GM12891 (cell line): ENCODE measurements at regions not wholly inside any gene's neighbourhood (a gene's known extent, or its start where the extent isn't known, plus 50 kb on each side); places are given as distances from the start of the nearest gene placed in this dataset.
"Not testable (repeated sequence)": the region's sequence is repeated elsewhere in the genome, so short reads cannot be mapped to it uniquely, and the experiment has no call there.

Experiments used
- DNase-seq: peaks from one replicate; pipeline ENCODE4 v3.0.0; 2011; ENCODE audit warnings: low spot score; ENCODE audit not compliant: insufficient read length
- FAIRE-seq: peaks from 2 replicates; lab custom pipeline; 2011; peaks lifted over from hg19 to GRCh38; lab: Jason Lieb, UNC
- PAX5 ChIP-seq: IDR thresholded peaks from 2 replicates; pipeline ENCODE4 v1.6.1; 2011; ENCODE audit warnings: low read length, moderate library complexity, mild to moderate bottlenecking; ENCODE audit not compliant: insufficient read depth, severe bottlenecking
- POLR2A ChIP-seq: IDR thresholded peaks from 2 replicates; pipeline ENCODE4 v1.6.1; 2011; ENCODE audit warnings: low read depth, low read length, control low read depth
- POLR2AphosphoS5 ChIP-seq: IDR thresholded peaks from 2 replicates; pipeline ENCODE4 v1.6.1; 2011; ENCODE audit warnings: low read depth, low read length, control low read depth
- POU2F2 ChIP-seq: IDR thresholded peaks from 2 replicates; pipeline ENCODE4 v1.6.1; 2011; ENCODE audit warnings: low read depth, mild to moderate bottlenecking, control low read depth, low read length, moderate library complexity
- SPI1 ChIP-seq: IDR thresholded peaks from 2 replicates; pipeline ENCODE4 v1.6.1; 2011; ENCODE audit warnings: low read depth, low read length, control low read depth
- TAF1 ChIP-seq: IDR thresholded peaks from 2 replicates; pipeline ENCODE4 v1.6.1; 2011; ENCODE audit warnings: low read depth, low read length, control low read depth

DNA sequence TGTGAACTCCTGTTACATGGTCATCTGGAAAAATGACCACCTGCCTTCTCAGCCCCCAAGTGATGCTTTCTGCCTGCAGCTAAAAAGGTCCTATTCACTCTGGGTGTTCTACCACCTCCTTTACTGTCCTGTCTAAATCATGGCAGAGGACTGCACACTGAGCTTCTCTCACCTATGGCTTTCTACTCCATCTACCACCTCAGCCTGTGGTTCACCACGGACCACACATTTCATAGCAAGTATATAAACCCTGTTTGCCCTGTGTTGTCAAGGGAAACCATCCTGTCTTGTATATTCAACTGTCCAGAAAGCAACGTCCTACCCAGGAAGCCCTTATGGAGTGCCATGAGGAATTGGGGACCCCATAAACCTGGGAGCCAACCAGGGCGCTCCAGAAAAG lies 167.4 kb upstream of the ITGA1 start:
- FAIRE-seq (no peak), DNase-seq (no peak)
- TF ChIP-seq PAX5, result no peak
- no peak for TF ChIP-seq SPI1
- no peak for TF ChIP-seq POLR2A
- no peak for TF ChIP-seq POLR2AphosphoS5
- no peak for TF ChIP-seq POU2F2
- TF ChIP-seq TAF1, result no peak

DNA sequence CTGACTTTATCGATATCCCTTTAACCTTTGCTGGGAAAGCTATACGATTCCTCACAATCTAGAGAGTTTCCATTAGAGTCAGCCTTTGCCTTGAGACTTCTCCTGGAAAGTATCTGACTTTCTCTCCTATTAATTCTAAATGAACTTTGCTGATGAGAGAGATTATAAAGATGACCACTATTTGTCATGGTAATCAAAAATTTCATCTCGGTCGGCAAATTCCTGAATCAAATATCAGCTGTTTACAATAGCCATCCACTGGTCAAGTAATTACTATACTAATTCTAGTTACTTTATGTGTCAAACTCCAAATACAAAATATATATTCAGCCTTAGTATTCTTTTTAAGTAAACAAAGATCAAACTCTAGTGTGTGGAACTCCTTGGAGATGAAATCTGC lies 164.4 kb upstream of the ITGA1 start:
- TF ChIP-seq PAX5 (no peak), POLR2AphosphoS5 (no peak), SPI1 (no peak), POU2F2 (no peak), POLR2A (no peak), TAF1 (no peak)
- no peak for DNase-seq
- FAIRE-seq, result no peak

GRCh38 chr5:52624291-52624690 lies 163.4 kb upstream of the ITGA1 start:
- TF ChIP-seq POU2F2 (no peak), SPI1 (no peak), POLR2A (no peak), PAX5 (no peak), TAF1 (no peak), POLR2AphosphoS5 (no peak)
- FAIRE-seq (no peak), DNase-seq (no peak)

GRCh38 chr5:52626312-52626711 lies 161.4 kb upstream of the ITGA1 start:
- DNase-seq (no peak), FAIRE-seq (no peak)
- no peak for TF ChIP-seq SPI1
- no peak for TF ChIP-seq POLR2A
- no peak for TF ChIP-seq POU2F2
- no peak for TF ChIP-seq TAF1
- TF ChIP-seq POLR2AphosphoS5, result no peak

DNA sequence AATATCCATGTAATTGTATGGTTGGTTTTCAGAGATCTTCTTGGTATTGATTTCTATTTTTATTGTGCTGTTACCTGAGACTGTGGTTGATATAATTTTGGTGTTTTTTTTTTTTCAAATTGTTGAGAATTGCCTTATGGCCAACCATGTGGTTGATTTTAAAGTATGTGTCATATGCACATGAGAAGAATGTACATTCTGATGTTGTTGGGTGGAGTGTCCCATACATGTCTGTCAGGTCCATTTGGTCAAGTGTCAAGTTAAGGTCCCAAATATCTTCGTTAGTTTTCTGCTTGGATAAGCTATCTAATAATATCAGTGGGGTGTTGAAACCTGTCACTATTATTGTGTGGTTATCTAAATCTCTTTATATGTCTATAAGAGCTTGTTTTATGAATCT lies 160.0 kb upstream of the ITGA1 start:
- TF ChIP-seq SPI1 (no peak), POU2F2 (no peak), PAX5 (no peak), POLR2AphosphoS5 (no peak), TAF1 (no peak), POLR2A (no peak)
- DNase-seq, result no peak
- no peak for FAIRE-seq

GRCh38 chr5:52632281-52632680 lies 155.4 kb upstream of the ITGA1 start:
- FAIRE-seq, result no peak
- no peak for DNase-seq
- TF ChIP-seq POLR2A (no peak), TAF1 (no peak), SPI1 (no peak), POLR2AphosphoS5 (no peak), PAX5 (no peak), POU2F2 (no peak)

DNA sequence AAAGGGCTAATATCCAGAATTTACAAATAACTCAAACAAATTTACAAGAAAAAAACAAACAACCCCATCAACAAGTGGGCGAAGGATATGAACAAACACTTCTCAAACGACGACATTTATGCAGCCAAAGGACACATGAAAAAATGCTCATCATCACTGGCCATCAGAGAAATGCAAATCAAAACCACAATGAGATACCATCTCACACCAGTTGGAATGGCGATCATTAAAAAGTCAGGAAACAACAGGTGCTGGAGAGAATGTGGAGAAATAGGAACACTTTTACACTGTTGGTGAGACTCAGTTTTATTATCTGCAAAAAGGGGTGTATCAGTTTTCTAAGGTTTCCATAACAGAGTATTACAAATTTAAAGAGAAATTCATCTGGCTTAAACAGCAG lies 153.5 kb upstream of the ITGA1 start:
- not testable (repeated sequence) for DNase-seq, FAIRE-seq

- no peak for FAIRE-seq
- no peak for DNase-seq
- TF ChIP-seq POLR2AphosphoS5 (no peak), POLR2A (no peak), POU2F2 (no peak), PAX5 (no peak), SPI1 (no peak), TAF1 (no peak)
Observed at GRCh38 chr5:52638732-52639131, 149.0 kb upstream of the ITGA1 start.

GRCh38 chr5:52648726-52649125 lies 139.0 kb upstream of the ITGA1 start:
- DNase-seq (no peak), FAIRE-seq (no peak)
- TF ChIP-seq PAX5 (no peak), POLR2A (no peak)

GRCh38 chr5:52655163-52655562 lies 132.6 kb upstream of the ITGA1 start:
- FAIRE-seq (no peak), DNase-seq (no peak)
- no peak for TF ChIP-seq PAX5
- no peak for TF ChIP-seq TAF1
- TF ChIP-seq POLR2AphosphoS5, result no peak
- no peak for TF ChIP-seq POLR2A
- TF ChIP-seq SPI1, result no peak
- TF ChIP-seq POU2F2, result no peak

GRCh38 chr5:52656569-52657246 lies 131.0 kb upstream of the ITGA1 start:
- TF ChIP-seq PAX5, result no peak
- no peak for TF ChIP-seq POLR2A
- no peak for TF ChIP-seq POLR2AphosphoS5
- TF ChIP-seq POU2F2, result no peak
- no peak for DNase-seq
- FAIRE-seq, result no peak

GRCh38 chr5:52657247-52657645 lies 130.5 kb upstream of the ITGA1 start:
- DNase-seq (no peak), FAIRE-seq (peak; percentile 31)
- TF ChIP-seq TAF1, result no peak
- TF ChIP-seq POU2F2, result no peak
- TF ChIP-seq POLR2A, result no peak
- no peak for TF ChIP-seq SPI1
- TF ChIP-seq POLR2AphosphoS5, result no peak
- no peak for TF ChIP-seq PAX5
